C1 segment of cervical spinal cord (tissue), 14 donors: ENCODE measurements at regions not wholly inside any gene's neighbourhood (a gene's known extent, or its start where the extent isn't known, plus 50 kb on each side); places are given as distances from the start of the nearest gene placed in this dataset.
"Not testable (repeated sequence)": the region's sequence is repeated elsewhere in the genome, so short reads cannot be mapped to it uniquely, and the experiment has no call there.

ENCODE experiments used
- DNase-seq, 14 donors: peaks; one replicate each; lab custom pipeline; 2025; lab: John Stamatoyannopoulos, UW

- no peak for DNase-seq
Measured at GRCh38 chr22:47619631-47620030, 857.2 kb downstream of the TBC1D22A start.

DNA sequence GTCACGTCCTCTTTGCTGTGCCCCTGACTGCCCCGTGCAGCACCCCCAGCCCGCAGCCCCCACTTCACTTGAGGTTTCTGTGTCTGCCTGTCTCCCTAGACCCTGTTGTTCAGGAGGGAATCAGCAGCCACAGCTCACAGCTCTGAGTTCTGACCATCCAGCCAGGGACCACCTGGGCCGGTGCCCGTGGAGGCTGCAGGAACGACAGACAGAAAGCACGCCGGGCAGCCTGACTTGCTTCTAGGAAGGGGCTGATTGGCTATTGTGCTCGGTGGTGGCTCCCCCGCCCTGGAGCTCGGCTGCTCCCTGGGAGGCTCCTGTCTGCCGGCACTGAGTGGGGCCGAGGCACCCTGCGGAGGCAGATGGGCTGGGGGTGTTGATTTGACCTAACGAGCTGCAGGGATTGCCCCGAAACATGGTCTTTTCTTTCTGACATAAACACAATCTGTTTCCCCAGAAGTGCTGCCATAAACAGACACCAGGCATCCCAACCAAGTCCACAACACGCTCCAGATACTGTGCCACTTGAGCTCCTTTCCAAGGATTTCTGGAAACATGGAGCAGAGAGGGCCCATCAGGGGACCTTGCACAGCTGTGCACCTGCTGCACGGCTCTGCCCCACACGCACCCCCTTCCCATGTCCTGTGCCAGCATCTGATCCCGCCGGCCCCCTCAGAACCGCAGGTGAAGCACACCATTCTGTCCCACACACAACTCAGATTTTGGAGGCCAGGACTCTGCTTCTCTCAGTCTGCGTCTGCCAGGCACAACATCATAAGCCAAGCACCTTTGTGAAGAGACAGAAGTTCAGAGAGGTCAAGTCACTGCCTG lies 855.9 kb downstream of the TBC1D22A start:
- DNase-seq: no peak

DNA sequence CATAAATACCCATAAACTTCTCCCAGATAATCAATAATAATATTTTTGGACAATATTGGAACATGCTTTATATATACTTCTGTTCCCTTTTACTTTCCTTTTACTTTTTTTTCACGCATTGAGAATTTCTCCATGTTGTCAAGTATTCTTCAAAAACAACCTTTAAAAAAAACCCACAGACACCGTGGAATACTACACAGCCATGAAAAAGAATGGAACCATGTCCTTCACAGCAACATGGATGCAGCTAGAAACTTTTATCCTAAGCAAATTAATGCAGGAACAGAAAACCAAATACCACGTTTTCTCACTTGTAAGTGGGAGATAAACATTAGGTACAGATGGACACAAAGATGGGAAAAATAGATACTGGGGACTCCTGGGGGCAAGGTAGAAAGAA lies 854.7 kb downstream of the TBC1D22A start:
- DNase-seq: no peak

DNA sequence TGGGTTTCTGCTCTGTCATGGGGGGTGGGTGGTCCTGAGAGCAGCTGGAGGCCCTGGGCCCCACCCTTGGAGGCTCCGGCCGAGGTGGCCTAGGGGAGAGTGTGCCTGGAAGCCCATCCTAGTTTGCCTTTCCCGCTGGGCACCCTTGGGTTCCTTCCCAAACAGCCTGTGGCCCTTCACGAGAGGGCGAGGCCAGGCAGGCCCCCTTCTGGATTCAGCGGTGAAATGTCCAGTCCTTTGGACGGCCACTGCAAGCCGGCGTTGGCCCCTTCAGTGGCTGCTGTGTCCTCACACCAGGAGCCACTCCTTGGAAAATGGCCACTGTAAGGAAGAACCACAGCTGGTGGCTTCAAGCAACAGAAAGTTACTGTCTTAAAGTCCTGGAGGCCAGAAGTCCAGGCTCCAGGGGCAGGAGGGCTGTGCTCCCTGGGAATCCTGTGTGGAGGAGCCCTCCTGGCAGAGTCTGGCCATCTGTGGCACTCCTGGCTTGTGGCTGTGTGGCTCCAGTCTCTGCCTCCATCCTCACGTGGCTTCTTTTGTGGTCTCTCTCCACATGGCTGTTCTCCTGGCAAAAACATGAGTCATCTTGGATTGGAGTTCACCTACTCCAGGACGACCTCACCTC lies 854.1 kb downstream of the TBC1D22A start:
- no peak for DNase-seq

DNA sequence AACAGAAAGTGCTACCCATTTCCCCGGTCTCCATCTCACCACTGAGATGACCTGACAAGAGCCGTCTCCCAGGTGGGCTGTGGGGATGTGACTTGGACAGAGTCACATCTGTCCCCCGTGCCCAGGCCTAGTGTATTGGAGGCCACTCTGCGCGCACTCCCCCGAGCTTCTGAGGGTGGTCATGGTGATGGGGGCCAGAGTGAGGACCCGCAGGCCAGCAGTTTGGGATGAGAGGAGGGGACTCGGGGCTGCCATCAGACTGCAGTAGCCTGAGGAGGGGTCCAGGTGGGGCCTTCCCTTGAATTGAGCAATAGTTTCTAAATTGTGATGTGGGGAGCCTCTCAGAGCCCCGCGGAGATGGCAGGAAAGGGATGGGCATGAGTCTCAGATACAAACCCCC lies 852.6 kb downstream of the TBC1D22A start:
- DNase-seq: no peak

- DNase-seq: no peak
Measured at GRCh38 chr22:47613606-47614350, 851.3 kb downstream of the TBC1D22A start.

DNA sequence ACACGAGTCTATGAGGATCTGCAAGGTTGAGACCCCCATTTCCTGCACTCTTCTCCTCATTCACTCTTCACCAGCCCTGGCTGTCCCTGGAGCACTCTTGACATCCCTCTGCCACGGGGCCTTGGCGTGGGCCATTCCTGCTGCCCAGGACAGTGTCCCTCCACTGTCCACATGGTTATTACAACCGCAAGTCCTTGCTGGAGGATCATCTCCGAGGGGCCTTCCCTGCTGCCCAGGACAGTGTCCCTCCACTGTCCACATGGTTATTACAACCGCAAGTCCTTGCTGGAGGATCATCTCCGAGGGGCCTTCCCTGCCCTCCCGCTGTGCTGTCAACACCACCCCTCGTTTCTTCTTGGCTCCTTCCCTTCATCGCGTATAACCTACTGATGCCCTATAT lies 850.7 kb downstream of the TBC1D22A start:
- DNase-seq: not testable (repeated sequence)

DNA sequence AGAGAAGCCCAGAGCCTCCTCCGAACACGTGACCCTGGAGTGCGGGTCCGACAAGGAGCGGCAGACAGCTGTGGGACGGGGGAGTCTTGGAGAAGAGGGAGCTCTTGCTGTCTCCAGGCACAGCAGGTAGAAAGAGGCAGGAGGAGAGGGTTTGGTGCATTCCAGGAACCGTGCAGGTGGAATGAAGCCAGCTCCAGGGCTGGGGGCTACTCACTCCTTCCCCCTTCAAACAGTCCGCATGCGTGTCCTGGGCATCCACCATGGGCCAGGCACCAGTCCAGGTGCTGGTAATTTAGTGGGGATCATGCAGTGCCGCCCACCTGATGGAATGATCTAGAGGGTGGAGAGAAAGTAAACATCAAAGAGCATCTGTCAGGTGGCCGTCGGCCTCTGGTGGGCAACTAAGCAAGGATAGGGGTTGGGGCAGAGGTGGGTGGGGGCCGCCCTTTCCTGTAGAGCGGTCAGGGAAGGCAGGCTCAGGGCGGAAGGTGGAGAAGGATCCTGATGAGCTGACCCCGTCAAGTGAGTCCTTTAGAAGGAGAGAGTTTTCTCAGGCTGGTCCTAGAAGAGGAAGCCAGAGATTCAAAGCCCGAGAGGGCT lies 850.0 kb downstream of the TBC1D22A start:
- no peak for DNase-seq

DNA sequence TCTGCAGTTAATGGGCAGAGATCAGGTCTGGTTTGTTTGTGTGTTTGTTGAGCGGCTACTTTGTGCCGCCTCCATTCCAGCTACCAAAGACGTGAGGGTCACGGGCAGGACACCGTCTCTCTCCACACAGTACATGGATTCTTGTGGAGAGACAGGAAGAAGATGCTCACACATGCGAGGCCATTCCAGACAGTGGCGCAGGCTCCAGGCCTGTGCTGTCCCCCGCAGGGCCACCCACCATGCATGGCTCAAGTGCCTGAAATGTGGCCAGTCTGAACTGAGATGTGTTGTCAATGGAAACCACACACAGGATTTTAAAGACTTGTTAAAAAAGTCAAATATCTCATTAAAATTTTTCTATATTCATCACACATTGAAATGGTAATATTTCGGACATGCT lies 848.3 kb downstream of the TBC1D22A start:
- DNase-seq: no peak

- DNase-seq: no peak
Measured at GRCh38 chr22:47610281-47610680, 847.8 kb downstream of the TBC1D22A start.

DNA sequence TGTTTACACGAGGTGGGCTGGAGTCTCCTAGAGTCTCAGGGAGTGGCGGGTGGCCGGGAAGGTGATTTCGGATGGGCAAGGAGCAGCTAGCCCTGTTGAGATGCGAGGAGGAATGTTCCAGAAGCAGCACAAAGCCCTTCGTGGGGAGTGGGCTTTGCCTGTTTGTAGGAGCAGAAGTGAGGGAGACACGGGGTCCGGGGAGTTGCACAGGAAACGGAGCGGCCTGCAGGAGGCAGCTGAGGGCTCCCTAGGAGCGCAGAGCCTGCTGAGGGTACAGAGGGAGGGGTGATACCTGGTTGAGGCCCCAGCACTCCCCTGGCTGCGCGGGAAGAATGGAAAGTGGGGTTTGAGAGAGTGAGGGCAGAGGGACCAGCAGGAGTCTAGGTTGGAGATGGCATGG lies 847.2 kb downstream of the TBC1D22A start:
- no peak for DNase-seq

- DNase-seq: no peak
Measured at GRCh38 chr22:47608421-47608820, 846.0 kb downstream of the TBC1D22A start.

- DNase-seq: no peak
Measured at GRCh38 chr22:47607486-47607885, 845.0 kb downstream of the TBC1D22A start.

DNA sequence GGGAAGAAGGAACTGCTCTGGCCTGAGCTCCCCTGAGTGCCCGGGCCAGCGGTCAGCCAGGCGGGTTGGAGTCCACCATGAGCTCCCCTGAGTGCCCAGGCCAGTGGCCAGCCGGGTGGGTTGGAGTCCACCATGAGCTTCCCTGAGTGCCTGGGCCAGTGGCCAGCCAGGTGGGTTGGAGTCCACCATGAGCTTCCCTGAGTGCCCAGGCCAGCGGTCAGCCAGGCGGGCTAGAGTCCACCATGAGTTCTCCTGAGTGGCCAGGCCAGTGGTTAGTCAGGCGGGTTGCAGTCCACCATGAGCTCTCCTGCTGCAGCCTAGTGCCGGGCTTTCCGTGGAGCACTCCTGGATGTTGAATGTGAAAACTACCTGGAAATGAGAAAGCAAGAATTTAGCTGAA lies 844.0 kb downstream of the TBC1D22A start:
- DNase-seq: no peak

- no peak for DNase-seq
Measured at GRCh38 chr22:47605886-47606285, 843.4 kb downstream of the TBC1D22A start.

- no peak for DNase-seq
Measured at GRCh38 chr22:47605441-47605840, 843.0 kb downstream of the TBC1D22A start.

- DNase-seq: no peak
Measured at GRCh38 chr22:47604563-47604962, 842.1 kb downstream of the TBC1D22A start.

DNA sequence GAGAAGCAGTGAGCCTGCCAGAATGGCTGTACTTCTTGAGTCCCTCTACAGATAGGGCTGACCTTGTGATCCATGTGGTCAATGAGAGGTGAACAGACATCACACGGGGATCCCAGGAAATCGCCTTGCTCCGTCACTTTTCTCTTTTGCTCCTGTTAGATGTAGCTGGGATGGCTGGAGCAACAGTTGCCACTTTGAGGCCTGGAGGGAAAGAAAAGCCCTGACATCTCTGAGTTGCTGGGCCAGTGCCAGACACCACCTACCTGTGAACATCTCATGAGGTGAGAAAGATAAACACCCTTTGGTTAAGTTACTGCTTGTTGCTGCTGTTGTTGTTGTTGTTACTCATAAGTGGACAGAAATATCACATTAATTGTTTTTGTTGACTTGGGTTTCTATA lies 840.3 kb downstream of the TBC1D22A start:
- DNase-seq: no peak

- no peak for DNase-seq
Measured at GRCh38 chr22:47601666-47602065, 839.2 kb downstream of the TBC1D22A start.

DNA sequence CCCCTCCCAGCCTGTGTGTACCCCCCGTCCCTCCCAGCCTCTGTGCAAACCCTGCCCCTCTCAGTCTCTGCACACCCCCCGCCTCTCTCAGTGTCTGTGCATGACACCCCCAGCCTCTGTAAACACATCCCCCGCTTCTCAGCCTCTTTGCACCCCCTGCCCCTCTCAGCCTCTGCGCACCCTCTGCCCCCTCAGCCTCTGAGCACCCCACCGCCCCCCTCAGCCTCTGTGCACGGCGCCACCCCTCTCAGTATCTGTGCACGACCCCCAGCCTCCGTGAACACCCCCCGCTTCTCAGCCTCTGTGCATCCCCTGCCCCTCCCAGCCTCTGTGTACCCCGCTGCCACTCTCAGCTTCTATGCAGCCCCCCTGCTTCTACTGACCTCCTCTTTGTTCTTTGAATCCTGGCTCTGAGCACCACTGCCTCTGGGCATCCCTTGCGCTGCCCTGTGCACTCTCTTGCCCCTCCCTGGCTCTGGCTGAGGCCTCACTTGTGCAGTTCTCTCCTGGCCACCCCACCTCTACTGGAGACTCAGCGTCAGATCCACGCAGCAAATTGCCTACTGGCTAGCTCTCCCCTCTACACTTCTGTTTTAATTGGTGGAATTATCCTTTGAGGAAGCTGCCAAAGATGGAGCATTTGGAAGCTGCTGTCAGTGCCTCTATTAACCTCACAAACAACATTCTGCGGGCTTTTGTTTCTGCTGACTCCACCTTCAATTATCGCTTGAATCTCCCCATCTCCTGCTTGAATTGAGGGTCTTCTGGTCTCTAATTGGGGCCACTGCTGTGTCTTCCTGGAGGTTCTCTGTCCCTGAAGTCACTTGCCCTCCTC lies 838.6 kb downstream of the TBC1D22A start:
- no peak for DNase-seq

GRCh38 chr22:47600281-47600680 lies 837.8 kb downstream of the TBC1D22A start:
- DNase-seq: no peak
